A549 (cell line): ENCODE measurements at regions not wholly inside any gene's neighbourhood (a gene's known extent, or its start where the extent isn't known, plus 50 kb on each side); places are given as distances from the start of the nearest gene placed in this dataset.

Source experiments
- ATAC-seq, 2 experiments: fragments of 200-7000 bp in 1 of 2; fragments of >200 bp in 1 of 2; cut with Nextera tagmentation in 1 of 2; cut with Tn5 transposase in 1 of 2; 3 replicates each; pipeline versions ENCODE4 v1.8.0 to v1.9.1; 2018 to 2020; ENCODE audit warnings: mild to moderate bottlenecking in 1 of 2, moderate library complexity in 1 of 2
- CTCF ChIA-PET: fragments of 300-600 bp; sonication (Branson Sonifier 250); formaldehyde crosslinking; extraction: SDS; loops from one replicate; lab custom pipeline; 2021; ENCODE audit warnings: antibody characterized with exemption, inconsistent platforms; lab: Yijun Ruan, JAX
- POLR2A ChIA-PET: fragments of 350-600 bp; formaldehyde crosslinking; extraction: SDS; loops from one replicate; lab custom pipeline; 2021; ENCODE audit warnings: antibody characterized with exemption, inconsistent platforms; lab: Yijun Ruan, JAX
- DNase-seq, 2 experiments: peaks; one replicate each; pipeline versions ENCODE4 v3.0.0 to v3.0.0-alpha.2; 2011 to 2016; ENCODE audit warnings: low read depth in 1 of 2, low spot score in 1 of 2
- FAIRE-seq: peaks from 2 replicates; lab custom pipeline; 2011; peaks lifted over from hg19 to GRCh38; lab: Jason Lieb, UNC
- H3K27ac ChIP-seq, 2 experiments: fragments of >200 bp; sonication (Bioruptor Twin); formaldehyde crosslinking; 3 replicates each; pipeline ENCODE4 v1.5.1; 2016 to 2017
- H3K4me1 ChIP-seq: fragments of >200 bp; sonication (Bioruptor Twin); formaldehyde crosslinking; 3 replicates; pipeline ENCODE4 v1.6.1; 2016
- H3K4me2 ChIP-seq: fragments of >200 bp; sonication (Bioruptor Twin); formaldehyde crosslinking; 3 replicates; pipeline ENCODE4 v1.6.1; 2016
- H3K4me3 ChIP-seq: fragments of >200 bp; sonication (Bioruptor Twin); formaldehyde crosslinking; 3 replicates; pipeline ENCODE4 v1.5.1; 2016
- H3K9me3 ChIP-seq: fragments of >200 bp; sonication (Bioruptor Twin); formaldehyde crosslinking; 3 replicates; pipeline ENCODE4 v1.6.1; 2016
- BHLHE40 ChIP-seq: IDR thresholded peaks from 2 replicates; pipeline ENCODE4 v1.6.1; 2012; ENCODE audit warnings: low read depth, low read length, inconsistent platforms
- CBX2 ChIP-seq: fragments of 200-600 bp; sonication (generic); IDR thresholded peaks from 2 replicates; pipeline ENCODE4 v1.6.1; 2016; ENCODE audit warnings: low read depth, mild to moderate bottlenecking, borderline replicate concordance
- CBX8 ChIP-seq: fragments of 200-600 bp; sonication (generic); IDR thresholded peaks from 2 replicates; pipeline ENCODE4 v1.6.1; 2016
- CHD2 ChIP-seq: fragments of 150-350 bp; IDR thresholded peaks from 2 replicates; pipeline ENCODE4 v1.6.1; 2014; ENCODE audit warnings: low read length; ENCODE audit not compliant: partially characterized antibody
- EHF ChIP-seq: fragments of 250-450 bp; sonication (Bioruptor Pico); IDR thresholded peaks from 2 replicates; pipeline ENCODE4 v1.5.0; 2020; ENCODE audit warnings: mild to moderate bottlenecking
- ELK1 ChIP-seq: fragments of 150-350 bp; IDR thresholded peaks from 2 replicates; pipeline ENCODE4 v1.6.1; 2014; ENCODE audit warnings: low read depth, mild to moderate bottlenecking, low read length
- FOSB ChIP-seq: fragments of 250-450 bp; sonication (Bioruptor Pico); IDR thresholded peaks from 2 replicates; pipeline ENCODE4 v1.5.0; 2020; ENCODE audit warnings: mild to moderate bottlenecking, moderate library complexity
- GATA3 ChIP-seq: IDR thresholded peaks from 2 replicates; pipeline ENCODE4 v1.6.1; 2012; ENCODE audit warnings: borderline replicate concordance
- HDAC2 ChIP-seq: fragments of 200-600 bp; sonication (generic); IDR thresholded peaks from 2 replicates; pipeline ENCODE4 v1.6.1; 2016
- HEYL ChIP-seq: fragments of 250-450 bp; sonication (Bioruptor Pico); IDR thresholded peaks from 2 replicates; pipeline ENCODE4 v1.8.0; 2021; ENCODE audit warnings: mild to moderate bottlenecking, moderate library complexity
- HMGXB4 ChIP-seq: fragments of 250-450 bp; sonication (Bioruptor Pico); IDR thresholded peaks from 2 replicates; pipeline ENCODE4 v1.5.0; 2021; ENCODE audit warnings: mild to moderate bottlenecking, moderate library complexity, borderline replicate concordance
- HOXA7 ChIP-seq: fragments of 250-450 bp; sonication (Bioruptor Pico); IDR thresholded peaks from 2 replicates; pipeline ENCODE4 v1.5.0; 2020; ENCODE audit warnings: mild to moderate bottlenecking, moderate library complexity
- HOXB5 ChIP-seq: fragments of 250-450 bp; sonication (Bioruptor Pico); IDR thresholded peaks from 2 replicates; pipeline ENCODE4 v1.5.0; 2020; ENCODE audit warnings: mild to moderate bottlenecking, moderate library complexity
- JUN ChIP-seq, 2 experiments: fragments of >200 bp; sonication (Bioruptor Twin); formaldehyde crosslinking; IDR thresholded peaks; 2 replicates in 1 of 2; 3 replicates in 1 of 2; pipeline ENCODE4 v1.6.1; 2016 to 2017
- JUNB ChIP-seq: fragments of >200 bp; sonication (Bioruptor Twin); formaldehyde crosslinking; IDR thresholded peaks from 2 replicates; pipeline ENCODE4 v1.6.1; 2016
- KDM1A ChIP-seq: fragments of 200-600 bp; sonication (generic); IDR thresholded peaks from 2 replicates; pipeline ENCODE4 v1.6.1; 2016; ENCODE audit warnings: low read depth, mild to moderate bottlenecking
- MAFK ChIP-seq: fragments of 450-650 bp; IDR thresholded peaks from 2 replicates; pipeline ENCODE4 v1.6.1; 2014; ENCODE audit not compliant: partially characterized antibody
- MYC ChIP-seq: IDR thresholded peaks from 2 replicates; pipeline ENCODE4 v1.6.1; 2012; ENCODE audit warnings: mild to moderate bottlenecking, inconsistent platforms, low read length, improper control_type of control experiment, borderline replicate concordance
- NR3C1 ChIP-seq: fragments of >200 bp; sonication (Bioruptor Twin); formaldehyde crosslinking; IDR thresholded peaks from 3 replicates; pipeline ENCODE4 v1.6.1; 2017
- PHF8 ChIP-seq: fragments of 200-600 bp; sonication (generic); IDR thresholded peaks from 2 replicates; pipeline ENCODE4 v1.6.1; 2016; ENCODE audit warnings: low read depth, mild to moderate bottlenecking, antibody characterized with exemption, moderate library complexity, borderline replicate concordance
- RAD21 ChIP-seq, 2 experiments: fragments of >200 bp in 1 of 2; sonication (Bioruptor Twin) in 1 of 2; formaldehyde crosslinking in 1 of 2; IDR thresholded peaks in 1 of 2; conservative IDR thresholded peaks in 1 of 2; 2 replicates in 1 of 2; 3 replicates in 1 of 2; pipeline ENCODE4 v1.6.1; 2012 to 2018; ENCODE audit warnings: inconsistent platforms in 1 of 2
- RARB ChIP-seq: fragments of 250-450 bp; sonication (Bioruptor Pico); IDR thresholded peaks from 2 replicates; pipeline ENCODE4 v1.8.0; 2021; ENCODE audit warnings: mild to moderate bottlenecking, moderate library complexity
- RCOR1 ChIP-seq: fragments of 150-350 bp; IDR thresholded peaks from 2 replicates; pipeline ENCODE4 v1.6.1; 2014; ENCODE audit warnings: antibody characterized with exemption, low read length, low read depth
- SREBF2 ChIP-seq: fragments of 450-650 bp; IDR thresholded peaks from 2 replicates; pipeline ENCODE4 v1.6.1; 2014; ENCODE audit warnings: mild to moderate bottlenecking, moderate library complexity
- TFCP2L1 ChIP-seq: fragments of 250-450 bp; sonication (Bioruptor Pico); IDR thresholded peaks from 2 replicates; pipeline ENCODE4 v1.5.0; 2021; ENCODE audit warnings: mild to moderate bottlenecking
- ZC3H11A ChIP-seq: fragments of 450-650 bp; IDR thresholded peaks from 2 replicates; pipeline ENCODE4 v1.6.1; 2014; ENCODE audit warnings: antibody characterized with exemption, mild to moderate bottlenecking
- ZFP36 ChIP-seq: fragments of 450-650 bp; IDR thresholded peaks from 2 replicates; pipeline ENCODE4 v1.6.1; 2014; ENCODE audit warnings: borderline replicate concordance; ENCODE audit not compliant: partially characterized antibody
- ZNF302 ChIP-seq: fragments of 250-450 bp; sonication (Bioruptor Pico); IDR thresholded peaks from 2 replicates; pipeline ENCODE4 v1.9.0; 2021; ENCODE audit warnings: inconsistent platforms, mild to moderate bottlenecking, moderate library complexity
- ZSCAN20 ChIP-seq: fragments of 250-450 bp; sonication (Bioruptor Pico); IDR thresholded peaks from 2 replicates; pipeline ENCODE4 v1.8.0; 2022; ENCODE audit warnings: mild to moderate bottlenecking, moderate library complexity
- WGBS: methylation state at CpG from one replicate; pipeline ENCODE4 v1.1.6; 2017; ENCODE audit errors: missing lambda C conversion rate; 5-methylcytosine and 5-hydroxymethylcytosine counted together
- TF ChIP-seq, protein P1 (sequence below): fragments of >200 bp; sonication (Bioruptor Twin); formaldehyde crosslinking; IDR thresholded peaks from 3 replicates; pipeline ENCODE4 v1.6.1; 2016
- TF ChIP-seq, protein P2 (sequence below): IDR thresholded peaks from 2 replicates; pipeline ENCODE4 v1.6.1; 2012

- H3K4me1 ChIP-seq = no peaks in the 10 kb centered on the region
- DNase-seq = no peak
- FAIRE-seq = no peak
- H3K9me3 ChIP-seq = no peaks in the 10 kb centered on the region
- H3K4me3 ChIP-seq = no peak overlapping the region
- H3K4me2 ChIP-seq = no peak overlapping the region
- POLR2A ChIA-PET = no interaction called here
- no peak for ATAC-seq
- CTCF ChIA-PET = no interaction called here
- H3K27ac ChIP-seq = no peak overlapping the region
- WGBS = 73% methylated on average over 8 of the region's 8 CpGs
- TF ChIP-seq BHLHE40 (no peak), NR3C1 (no peak), CBX2 (no peak), RARB (no peak), CHD2 (no peak), RCOR1 (no peak), ELK1 (no peak), EHF (CRISPR knock-in tag) (no peak), CBX8 (no peak), ZFP36 (no peak), TFCP2L1 (CRISPR knock-in tag) (no peak), SREBF2 (no peak), RAD21 (conservative IDR thresholded peaks at IDR 0.05 in 1 of 2, IDR thresholded peaks at IDR 0.05 in 1 of 2) (no peak), ZSCAN20 (CRISPR knock-in tag) (no peak), HOXA7 (CRISPR knock-in tag) (no peak)
Observed at GRCh38 chr16:79509906-79510305, 90.6 kb downstream of the MAF start.

GRCh38 chr16:79509211-79509631 lies 91.3 kb downstream of the MAF start:
- DNase-seq (no peak), ATAC-seq (no peak), FAIRE-seq (no peak)
- Histone ChIP-seq H3K4me3 (no peak overlapping the region), H3K27ac (no peak overlapping the region), H3K9me3 (no peaks in the 10 kb centered on the region), H3K4me1 (no peaks in the 10 kb centered on the region), H3K4me2 (no peak overlapping the region)
- no peak for TF ChIP-seq MYC
- POLR2A ChIA-PET = no interaction called here
- CTCF ChIA-PET = no interaction called here
- WGBS = 45% methylated on average over 8 of the region's 9 CpGs

- TF ChIP-seq ZNF302 (CRISPR knock-in tag) (no peak), ZC3H11A (no peak), HOXB5 (CRISPR knock-in tag) (no peak), MAFK (no peak), FOSB (CRISPR knock-in tag) (no peak), NR3C1 (no peak), GATA3 (no peak), JUN (IDR thresholded peaks at IDR 0.05) (no peak), KDM1A (no peak), HMGXB4 (CRISPR knock-in tag) (no peak), RCOR1 (no peak), PHF8 (no peak), RAD21 (conservative IDR thresholded peaks at IDR 0.05 in 1 of 2, IDR thresholded peaks at IDR 0.05 in 1 of 2) (no peak), JUNB (no peak), BHLHE40 (no peak), HDAC2 (no peak), HEYL (CRISPR knock-in tag) (no peak)
- TF ChIP-seq, protein P1, sequence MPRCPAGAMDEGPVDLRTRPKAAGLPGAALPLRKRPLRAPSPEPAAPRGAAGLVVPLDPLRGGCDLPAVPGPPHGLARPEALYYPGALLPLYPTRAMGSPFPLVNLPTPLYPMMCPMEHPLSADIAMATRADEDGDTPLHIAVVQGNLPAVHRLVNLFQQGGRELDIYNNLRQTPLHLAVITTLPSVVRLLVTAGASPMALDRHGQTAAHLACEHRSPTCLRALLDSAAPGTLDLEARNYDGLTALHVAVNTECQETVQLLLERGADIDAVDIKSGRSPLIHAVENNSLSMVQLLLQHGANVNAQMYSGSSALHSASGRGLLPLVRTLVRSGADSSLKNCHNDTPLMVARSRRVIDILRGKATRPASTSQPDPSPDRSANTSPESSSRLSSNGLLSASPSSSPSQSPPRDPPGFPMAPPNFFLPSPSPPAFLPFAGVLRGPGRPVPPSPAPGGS = no peak
- TF ChIP-seq, protein P2, sequence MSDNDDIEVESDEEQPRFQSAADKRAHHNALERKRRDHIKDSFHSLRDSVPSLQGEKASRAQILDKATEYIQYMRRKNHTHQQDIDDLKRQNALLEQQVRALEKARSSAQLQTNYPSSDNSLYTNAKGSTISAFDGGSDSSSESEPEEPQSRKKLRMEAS = no peak
- 47% methylated on average over 5 of the region's 5 CpGs for WGBS
- no peak for DNase-seq
- Histone ChIP-seq H3K4me2 (no peak overlapping the region), H3K9me3 (no peaks in the 10 kb centered on the region; the same call in 2 of the 3 replicates), H3K4me1 (no peaks in the 10 kb centered on the region), H3K27ac (no peak overlapping the region), H3K4me3 (no peak overlapping the region)
- CTCF ChIA-PET = no interaction called here
- no peak for FAIRE-seq
- POLR2A ChIA-PET = no interaction called here
- 0 out of 6 replicates have a peak, but pooled peaks of 1 of the 2 experiments have one; percentile 30 for ATAC-seq
Observed at GRCh38 chr16:79508294-79508693, 92.2 kb downstream of the MAF start.
